ENCODE measurements at regions not wholly inside any gene's neighbourhood (a gene's known extent, or its start where the extent isn't known, plus 50 kb on each side); places are given as distances from the start of the nearest gene placed in this dataset.

- Histone ChIP-seq H3K36me3 (ENCODE audit: insufficient read depth, low read length) (no peaks in the 10 kb centered on the region), H3K9ac (ENCODE audit: low read length) (no peak overlapping the region), H3K27me3 (ENCODE audit: insufficient read depth, low read length) (no peaks in the 10 kb centered on the region), H3K4me3 (ENCODE audit: insufficient read depth, low read depth, low read length) (no peak overlapping the region), H2AFZ (ENCODE audit: low read depth, low read length) (no peak overlapping the region), H4K20me1 (ENCODE audit: insufficient read depth, low read length) (no peaks in the 10 kb centered on the region), H3K27ac (ENCODE audit: low read depth, low read length) (no peak overlapping the region), H3K9me3 (ENCODE audit: insufficient read depth, low read depth, low read length) (no peaks in the 10 kb centered on the region), H3K79me2 (ENCODE audit: insufficient read depth, low read length) (no peaks in the 10 kb centered on the region), H3K4me1 (ENCODE audit: insufficient read depth, low read length) (no peaks in the 10 kb centered on the region), H3K4me2 (ENCODE audit: low read length) (no peak overlapping the region)
- DNase-seq (ENCODE audit: low read depth), result peak; percentile 64
- H3K27me3 Mint-ChIP-seq (ENCODE audit: low read depth, unreplicated experiment), result peaks cover 2% of the 10 kb centered on the region
- H3K4me3 Mint-ChIP-seq (ENCODE audit: unreplicated experiment), result peak overlapping the region; percentile 3
- TF ChIP-seq EZH2 (IDR thresholded peaks at IDR 0.05; ENCODE audit: insufficient read depth, low read length) (no peak), CTCF (IDR thresholded peaks at IDR 0.05; ENCODE audit: insufficient read depth, low read depth, low read length) (no peak)
- no peaks in the 10 kb centered on the region for H3K4me1 Mint-ChIP-seq (ENCODE audit: low read depth, unreplicated experiment)
- H3K9me3 Mint-ChIP-seq (ENCODE audit: unreplicated experiment), result no peaks in the 10 kb centered on the region
- no peak for FAIRE-seq
- no peaks in the 10 kb centered on the region for H3K36me3 Mint-ChIP-seq (ENCODE audit: low read depth, unreplicated experiment)
- no peak overlapping the region for H3K27ac Mint-ChIP-seq (ENCODE audit: unreplicated experiment)
Measured at GRCh38 chrX:20388594-20388993, 121.9 kb upstream of the RPS6KA3 start.

GRCh38 chrX:20383477-20383876, 116.8 kb upstream of the RPS6KA3 start:
- DNase-seq (ENCODE audit: low read depth) (no peak), FAIRE-seq (no peak)
- peaks cover 2% of the 10 kb centered on the region for H3K4me1 ChIP-seq (ENCODE audit: insufficient read depth, low read length)
- H3K79me2 ChIP-seq (ENCODE audit: insufficient read depth, low read length), result no peaks in the 10 kb centered on the region
- no peaks in the 10 kb centered on the region for H3K9me3 Mint-ChIP-seq (ENCODE audit: unreplicated experiment)
- no peak for TF ChIP-seq CTCF (IDR thresholded peaks at IDR 0.05; ENCODE audit: insufficient read depth, low read depth, low read length)
- no peak for TF ChIP-seq EZH2 (IDR thresholded peaks at IDR 0.05; ENCODE audit: insufficient read depth, low read length)
- no peaks in the 10 kb centered on the region for H3K4me1 Mint-ChIP-seq (ENCODE audit: low read depth, unreplicated experiment)
- no peaks in the 10 kb centered on the region for H4K20me1 ChIP-seq (ENCODE audit: insufficient read depth, low read length)
- H3K27me3 Mint-ChIP-seq (ENCODE audit: low read depth, unreplicated experiment), result peaks cover 2% of the 10 kb centered on the region
- no peaks in the 10 kb centered on the region for H3K36me3 Mint-ChIP-seq (ENCODE audit: low read depth, unreplicated experiment)
- no peaks in the 10 kb centered on the region for H3K9me3 ChIP-seq (ENCODE audit: insufficient read depth, low read depth, low read length)
- no peak overlapping the region for H3K4me3 ChIP-seq (ENCODE audit: insufficient read depth, low read depth, low read length)
- no peak overlapping the region for H3K9ac ChIP-seq (ENCODE audit: low read length)
- H3K27ac Mint-ChIP-seq (ENCODE audit: unreplicated experiment), result no peak overlapping the region
- no peaks in the 10 kb centered on the region for H3K27me3 ChIP-seq (ENCODE audit: insufficient read depth, low read length)
- H3K4me2 ChIP-seq (ENCODE audit: low read length), result no peak overlapping the region
- no peak overlapping the region for H3K27ac ChIP-seq (ENCODE audit: low read depth, low read length)
- no peaks in the 10 kb centered on the region for H3K36me3 ChIP-seq (ENCODE audit: insufficient read depth, low read length)
- H3K4me3 Mint-ChIP-seq (ENCODE audit: unreplicated experiment), result no peak overlapping the region
- H2AFZ ChIP-seq (ENCODE audit: low read depth, low read length), result no peak overlapping the region

- no peaks in the 10 kb centered on the region for H3K36me3 ChIP-seq (ENCODE audit: insufficient read depth, low read length)
- no peaks in the 10 kb centered on the region for H3K79me2 ChIP-seq (ENCODE audit: insufficient read depth, low read length)
- peak; percentile 95 for FAIRE-seq
- H3K9me3 ChIP-seq (ENCODE audit: insufficient read depth, low read depth, low read length), result no peaks in the 10 kb centered on the region
- H3K4me3 ChIP-seq (ENCODE audit: insufficient read depth, low read depth, low read length), result no peak overlapping the region
- no peak overlapping the region for H3K27ac Mint-ChIP-seq (ENCODE audit: unreplicated experiment)
- no peaks in the 10 kb centered on the region for H4K20me1 ChIP-seq (ENCODE audit: insufficient read depth, low read length)
- no peak overlapping the region for H3K4me3 Mint-ChIP-seq (ENCODE audit: unreplicated experiment)
- H3K4me1 Mint-ChIP-seq (ENCODE audit: low read depth, unreplicated experiment), result no peaks in the 10 kb centered on the region
- no peaks in the 10 kb centered on the region for H3K27me3 ChIP-seq (ENCODE audit: insufficient read depth, low read length)
- no peak overlapping the region for H2AFZ ChIP-seq (ENCODE audit: low read depth, low read length)
- DNase-seq (ENCODE audit: low read depth), result no peak
- H3K9ac ChIP-seq (ENCODE audit: low read length), result no peak overlapping the region
- no peaks in the 10 kb centered on the region for H3K9me3 Mint-ChIP-seq (ENCODE audit: unreplicated experiment)
- no peaks in the 10 kb centered on the region for H3K27me3 Mint-ChIP-seq (ENCODE audit: low read depth, unreplicated experiment)
- no peak overlapping the region for H3K4me2 ChIP-seq (ENCODE audit: low read length)
- peaks cover 4% of the 10 kb centered on the region for H3K4me1 ChIP-seq (ENCODE audit: insufficient read depth, low read length)
- TF ChIP-seq CTCF (IDR thresholded peaks at IDR 0.05; ENCODE audit: insufficient read depth, low read depth, low read length) (no peak), EZH2 (IDR thresholded peaks at IDR 0.05; ENCODE audit: insufficient read depth, low read length) (no peak)
- no peaks in the 10 kb centered on the region for H3K36me3 Mint-ChIP-seq (ENCODE audit: low read depth, unreplicated experiment)
- no peak overlapping the region for H3K27ac ChIP-seq (ENCODE audit: low read depth, low read length)
Measured at GRCh38 chrX:20382518-20383297, 116.0 kb upstream of the RPS6KA3 start.

Data from astrocyte (in vitro differentiated cells and primary cell).